Spleen (tissue), 11 donors: ENCODE measurements at regions not wholly inside any gene's neighbourhood (a gene's known extent, or its start where the extent isn't known, plus 50 kb on each side); places are given as distances from the start of the nearest gene placed in this dataset.

Experiments used
- DNase-seq: peaks from one replicate; pipeline ENCODE4 v3.0.0-alpha.2; 2020
- H3K27ac ChIP-seq, 8 donors: fragments of 200-600 bp; sonication (generic) in 7 of 8; 1 replicate in 4 of 8; 2 replicates in 4 of 8; pipeline versions ENCODE4 v1.5.0 to v1.8.0; 2016 to 2021; ENCODE audit warnings: inconsistent platforms in 4 of 8, mild to moderate bottlenecking in 4 of 8, moderate library complexity in 1 of 8
- H3K27me3 ChIP-seq, 7 donors: fragments of 200-600 bp; sonication (generic) in 6 of 7; replicated peaks in 1 of 7; 1 replicate in 4 of 7; 2 replicates in 3 of 7; pipeline versions ENCODE4 v1.5.0 to v1.8.0; 2016 to 2021; ENCODE audit warnings: inconsistent platforms in 3 of 7, mild to moderate bottlenecking in 1 of 7
- H3K36me3 ChIP-seq, 6 donors: fragments of 200-600 bp; sonication (generic) in 5 of 6; 1 replicate in 4 of 6; 2 replicates in 2 of 6; pipeline versions ENCODE4 v1.5.0 to v1.8.0; 2016 to 2021; ENCODE audit warnings: inconsistent platforms in 2 of 6
- H3K4me1 ChIP-seq, 6 donors: fragments of 200-600 bp; sonication (generic) in 5 of 6; 1 replicate in 3 of 6; 2 replicates in 3 of 6; pipeline versions ENCODE4 v1.5.0 to v1.8.0; 2016 to 2021; ENCODE audit warnings: inconsistent platforms in 3 of 6
- H3K4me3 ChIP-seq, 8 donors: fragments of 200-600 bp; sonication (generic) in 7 of 8; 1 replicate in 4 of 8; 2 replicates in 4 of 8; pipeline versions ENCODE4 v1.5.0 to v1.8.0; 2016 to 2021; ENCODE audit warnings: inconsistent platforms in 4 of 8, mild to moderate bottlenecking in 4 of 8, moderate library complexity in 2 of 8
- H3K9me3 ChIP-seq, 8 donors: fragments of 200-600 bp; sonication (generic) in 7 of 8; 1 replicate in 4 of 8; 2 replicates in 4 of 8; pipeline versions ENCODE4 v1.5.0 to v1.8.0; 2016 to 2021; ENCODE audit warnings: inconsistent platforms in 4 of 8
- POLR2A ChIP-seq, 3 donors: fragments of 450-650 bp; IDR thresholded peaks; one replicate each; pipeline ENCODE4 v1.5.1; 2017; ENCODE audit warnings: antibody characterized with exemption in 3 of 3, mild to moderate bottlenecking in 1 of 3
- POLR2AphosphoS5 ChIP-seq, 3 donors: sonication (generic); formaldehyde crosslinking; IDR thresholded peaks; one replicate each; pipeline ENCODE4 v1.5.1; 2017; ENCODE audit warnings: antibody characterized with exemption in 3 of 3
- WGBS, 5 donors: extraction: QIAGEN DNeasy Blood & Tissue Kit in 3 of 5; methylation state at CpG; one replicate each; pipeline versions ENCODE4 v1.1.5 to v1.1.7; 2013 to 2018; 5-methylcytosine and 5-hydroxymethylcytosine counted together
- intact Hi-C: fragments of 100-400 bp; cut with DNase I; formaldehyde crosslinking; loops from one replicate; pipeline ENCODE4 v1.15.0; 2023; ENCODE audit warnings: low total_unique reads
- TF ChIP-seq, protein P1 (sequence below), 11 experiments: fragments of 200-600 bp in 7 of 11; fragments of 450-650 bp in 4 of 11; sonication (generic) in 4 of 11; IDR thresholded peaks in 8 of 11; conservative IDR thresholded peaks in 3 of 11; 1 replicate in 7 of 11; 2 replicates in 4 of 11; pipeline versions ENCODE4 v1.4.0 to v1.8.0; 2016 to 2021; ENCODE audit warnings: antibody characterized with exemption in 11 of 11, inconsistent platforms in 4 of 11, mild to moderate bottlenecking in 1 of 11
- donor health status: healthy with polysubstance abuse.
- donor health status: DM: no; HTN: no; CAD: no; lungs with moderate emphysema.
- donor health status: DM: no; HTN: no; CAD: no.
- donor health status: Bipolar disorder and iron deficiency.
- donor health status: healthy.
- donor health status: DM: no; HTN: no; CAD: no.
- donor health status: DM: yes; HTN: yes; CAD: no.

GRCh38 chr7:73967832-73968290, 60.1 kb upstream of the ELN start:
- DNase-seq = peak; percentile 41
- WGBS, 5 donors = 87 to 100% (median 95%) methylated on average over 2 of the region's 2 CpGs
- no peaks in the 10 kb centered on the region for H3K36me3 ChIP-seq
- H3K4me1 ChIP-seq = peaks cover 0 to 17% (median 6%) of the 10 kb centered on the region in 6 donors
- intact Hi-C loops = no loop called here
- H3K4me3 ChIP-seq = no peak overlapping the region
- H3K27ac ChIP-seq = no peak overlapping the region
- no peaks in the 10 kb centered on the region for H3K27me3 ChIP-seq
- TF ChIP-seq, protein P1, sequence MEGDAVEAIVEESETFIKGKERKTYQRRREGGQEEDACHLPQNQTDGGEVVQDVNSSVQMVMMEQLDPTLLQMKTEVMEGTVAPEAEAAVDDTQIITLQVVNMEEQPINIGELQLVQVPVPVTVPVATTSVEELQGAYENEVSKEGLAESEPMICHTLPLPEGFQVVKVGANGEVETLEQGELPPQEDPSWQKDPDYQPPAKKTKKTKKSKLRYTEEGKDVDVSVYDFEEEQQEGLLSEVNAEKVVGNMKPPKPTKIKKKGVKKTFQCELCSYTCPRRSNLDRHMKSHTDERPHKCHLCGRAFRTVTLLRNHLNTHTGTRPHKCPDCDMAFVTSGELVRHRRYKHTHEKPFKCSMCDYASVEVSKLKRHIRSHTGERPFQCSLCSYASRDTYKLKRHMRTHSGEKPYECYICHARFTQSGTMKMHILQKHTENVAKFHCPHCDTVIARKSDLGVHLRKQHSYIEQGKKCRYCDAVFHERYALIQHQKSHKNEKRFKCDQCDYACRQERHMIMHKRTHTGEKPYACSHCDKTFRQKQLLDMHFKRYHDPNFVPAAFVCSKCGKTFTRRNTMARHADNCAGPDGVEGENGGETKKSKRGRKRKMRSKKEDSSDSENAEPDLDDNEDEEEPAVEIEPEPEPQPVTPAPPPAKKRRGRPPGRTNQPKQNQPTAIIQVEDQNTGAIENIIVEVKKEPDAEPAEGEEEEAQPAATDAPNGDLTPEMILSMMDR (IDR thresholded peaks at IDR 0.05 in 8 of 11, conservative IDR thresholded peaks at IDR 0.05 in 3 of 11) = no peak
- H3K9me3 ChIP-seq = peaks cover 0 to 24% (median 22%) of the 10 kb centered on the region in 8 donors

GRCh38 chr7:73968487-73968886, 59.5 kb upstream of the ELN start:
- Histone ChIP-seq H3K36me3 (no peaks in the 10 kb centered on the region), H3K27me3 (no peaks in the 10 kb centered on the region), H3K27ac (no peak overlapping the region), H3K4me3 (no peak overlapping the region), H3K4me1 (peaks cover 0 to 24% (median 6%) of the 10 kb centered on the region in 6 donors), H3K9me3 (peaks cover 0 to 18% (median 15%) of the 10 kb centered on the region in 8 donors)
- TF ChIP-seq POLR2AphosphoS5 (IDR thresholded peaks at IDR 0.05) (no peak), POLR2A (IDR thresholded peaks at IDR 0.05) (no peak)
- TF ChIP-seq, protein P1 (IDR thresholded peaks at IDR 0.05 in 8 of 11, conservative IDR thresholded peaks at IDR 0.05 in 3 of 11) = no peak
- intact Hi-C loops = no loop called here
- DNase-seq = no peak

DNA sequence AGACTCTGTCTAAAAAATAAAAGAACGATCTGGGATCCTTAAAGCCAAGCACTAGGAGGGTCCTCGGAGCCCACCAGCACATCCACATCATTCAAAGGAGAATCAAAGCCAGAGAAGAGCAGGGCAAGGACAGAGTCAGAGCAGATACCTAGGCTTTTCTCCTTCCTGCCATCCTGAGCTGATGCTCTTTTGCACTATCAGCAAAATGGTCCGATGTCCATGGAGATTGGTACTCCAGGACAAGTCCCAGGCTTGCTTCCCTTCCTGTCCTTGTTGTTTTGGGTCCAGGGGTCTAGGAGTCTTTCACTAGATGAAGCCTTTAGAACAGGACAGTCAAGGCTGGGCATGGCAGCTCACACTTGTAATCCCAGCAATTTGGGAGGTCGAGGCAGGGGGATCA, 58.0 kb upstream of the ELN start:
- WGBS, 5 donors = 83 to 93% (median 85%) methylated on average over 4 of the region's 4 CpGs
- H3K4me3 ChIP-seq = no peak overlapping the region

GRCh38 chr7:73970801-73971229, 57.2 kb upstream of the ELN start:
- DNase-seq = peak; percentile 67
- no peaks in the 10 kb centered on the region for H3K9me3 ChIP-seq
- H3K36me3 ChIP-seq = no peaks in the 10 kb centered on the region
- no peak overlapping the region for H3K4me3 ChIP-seq
- TF ChIP-seq POLR2AphosphoS5 (IDR thresholded peaks at IDR 0.05) (no peak), POLR2A (IDR thresholded peaks at IDR 0.05) (no peak)
- TF ChIP-seq, protein P1 (IDR thresholded peaks at IDR 0.05 in 8 of 11, conservative IDR thresholded peaks at IDR 0.05 in 3 of 11) = no peak
- no peak overlapping the region for H3K27ac ChIP-seq
- intact Hi-C loops = no loop called here
- WGBS, 5 donors = 84 to 96% (median 92%) methylated on average over 6 to 12 of the region's 12 CpGs
- no peaks in the 10 kb centered on the region for H3K27me3 ChIP-seq
- peaks cover 0 to 25% (median 6%) of the 10 kb centered on the region in 6 donors for H3K4me1 ChIP-seq

More for the DNA sequence above, 58.0 kb upstream of the ELN start:
- DNase-seq = peak; percentile 12
- peaks cover 0 to 3% (median under 1%) of the 10 kb centered on the region in 8 donors for H3K9me3 ChIP-seq
- H3K27me3 ChIP-seq = no peaks in the 10 kb centered on the region
- H3K36me3 ChIP-seq = no peaks in the 10 kb centered on the region
- H3K27ac ChIP-seq = no peak overlapping the region
- TF ChIP-seq, protein P1 (IDR thresholded peaks at IDR 0.05 in 8 of 11, conservative IDR thresholded peaks at IDR 0.05 in 3 of 11) = no peak
- TF ChIP-seq POLR2A (IDR thresholded peaks at IDR 0.05) (no peak), POLR2AphosphoS5 (IDR thresholded peaks at IDR 0.05) (no peak)
- intact Hi-C loops = no loop called here
- peaks cover 0 to 25% (median 6%) of the 10 kb centered on the region in 6 donors for H3K4me1 ChIP-seq
